SK-N-SH (cell line): ENCODE measurements at regions not wholly inside any gene's neighbourhood (a gene's known extent, or its start where the extent isn't known, plus 50 kb on each side); places are given as distances from the start of the nearest gene placed in this dataset.

ENCODE experiments used
- CTCF ChIA-PET: fragments of 300-600, 350-600 bp; formaldehyde crosslinking; extraction: SDS; loops from one replicate; lab custom pipeline; 2021; lab: Yijun Ruan, JAX
- POLR2A ChIA-PET: fragments of 350-600 bp; sonication (Branson Sonifier 250); formaldehyde crosslinking; extraction: SDS; loops from one replicate; lab custom pipeline; 2020; ENCODE audit warnings: antibody characterized with exemption, inconsistent platforms; lab: Yijun Ruan, JAX
- DNase-seq: peaks from one replicate; pipeline ENCODE4 v3.0.0; 2012
- H2AFZ ChIP-seq: fragments of 200-600 bp; sonication (generic); 2 replicates; pipeline ENCODE4 v1.8.1; 2016; ENCODE audit warnings: antibody characterized with exemption, mild to moderate bottlenecking, low read depth
- H3F3A ChIP-seq: fragments of 200-600 bp; sonication (generic); replicated peaks from 2 replicates; pipeline ENCODE3; 2016; ENCODE audit warnings: antibody characterized with exemption, mild to moderate bottlenecking; ENCODE audit not compliant: insufficient read depth
- H3K27ac ChIP-seq, 2 experiments: fragments of 200-500 bp in 1 of 2; fragments of 200-600 bp in 1 of 2; sonication (Bioruptor generic) in 1 of 2; sonication (generic), shearing (Covaris generic) in 1 of 2; 2 replicates each; pipeline versions ENCODE4 v1.5.1 to v1.6.1; 2014 to 2016; ENCODE audit warnings: low read depth in 2 of 2, inconsistent platforms in 1 of 2, low read length in 1 of 2, mild to moderate bottlenecking in 1 of 2, mixed read lengths in 1 of 2
- H3K27me3 ChIP-seq: fragments of 200-600 bp; sonication (generic), shearing (Covaris generic); 2 replicates; pipeline ENCODE4 v1.6.1; 2016; ENCODE audit warnings: mixed run types; ENCODE audit not compliant: insufficient read depth
- H3K36me3 ChIP-seq, 2 experiments: fragments of 200-500 bp in 1 of 2; fragments of 200-600 bp in 1 of 2; sonication (Bioruptor generic) in 1 of 2; sonication (generic) in 1 of 2; replicated peaks in 1 of 2; 2 replicates each; pipeline versions ENCODE3 to v1.5.1; 2014 to 2016; ENCODE audit warnings: low read length in 1 of 2, mild to moderate bottlenecking in 1 of 2; ENCODE audit not compliant: insufficient read depth in 2 of 2, control insufficient read depth in 1 of 2
- H3K4me1 ChIP-seq, 2 experiments: fragments of 200-500 bp in 1 of 2; fragments of 200-600 bp in 1 of 2; sonication (Bioruptor generic) in 1 of 2; sonication (generic), shearing (Covaris generic) in 1 of 2; 2 replicates each; pipeline versions ENCODE4 v1.5.1 to v1.6.1; 2014 to 2016; ENCODE audit warnings: low read depth in 1 of 2, low read length in 1 of 2, mixed run types in 1 of 2; ENCODE audit not compliant: insufficient read depth in 2 of 2, control insufficient read depth in 1 of 2
- H3K4me2 ChIP-seq: fragments of 200-600 bp; sonication (generic), shearing (Covaris generic); 2 replicates; pipeline ENCODE4 v1.6.1; 2017; ENCODE audit warnings: mixed run types
- H3K4me3 ChIP-seq, 2 experiments: fragments of 200-500 bp in 1 of 2; fragments of 200-600 bp in 1 of 2; sonication (Bioruptor generic) in 1 of 2; sonication (generic), shearing (Covaris generic) in 1 of 2; 2 replicates each; pipeline versions ENCODE4 v1.5.1 to v1.8.1; 2014 to 2016; ENCODE audit warnings: low read depth in 2 of 2, inconsistent platforms in 1 of 2, low read length in 1 of 2, mild to moderate bottlenecking in 1 of 2, mixed read lengths in 1 of 2, moderate library complexity in 1 of 2
- H3K79me2 ChIP-seq: fragments of 200-600 bp; sonication (generic); 2 replicates; pipeline ENCODE4 v1.8.1; 2017; ENCODE audit warnings: mild to moderate bottlenecking; ENCODE audit not compliant: insufficient read depth
- H3K9ac ChIP-seq: fragments of 200-600 bp; sonication (generic); 2 replicates; pipeline ENCODE4 v1.6.1; 2017; ENCODE audit warnings: mixed run types
- H3K9me2 ChIP-seq: fragments of 200-600 bp; sonication (generic); 2 replicates; pipeline ENCODE4 v1.6.1; 2017; ENCODE audit warnings: mixed run types
- H3K9me3 ChIP-seq: fragments of 200-600 bp; sonication (generic); 2 replicates; pipeline ENCODE4 v1.6.1; 2017; ENCODE audit warnings: mixed run types, mild to moderate bottlenecking, moderate library complexity
- H4K20me1 ChIP-seq: fragments of 200-600 bp; sonication (generic); 2 replicates; pipeline ENCODE4 v1.6.1; 2017; ENCODE audit warnings: mild to moderate bottlenecking, mixed run types; ENCODE audit not compliant: insufficient read depth
- CTCF ChIP-seq: fragments of 200-600 bp; sonication (generic); IDR thresholded peaks from 2 replicates; pipeline ENCODE4 v1.6.1; 2017; ENCODE audit warnings: antibody characterized with exemption, mild to moderate bottlenecking, moderate library complexity
- ELF1 ChIP-seq: IDR thresholded peaks from 2 replicates; pipeline ENCODE4 v1.4.0; 2012
- EZH2phosphoT487 ChIP-seq: fragments of 200-600 bp; sonication (generic); IDR thresholded peaks from 2 replicates; pipeline ENCODE4 v1.6.1; 2017; ENCODE audit warnings: low read depth, mixed run types, mild to moderate bottlenecking, antibody characterized with exemption, moderate library complexity, borderline replicate concordance
- FOXJ3 ChIP-seq: sonication (generic); formaldehyde crosslinking; IDR thresholded peaks from 2 replicates; pipeline ENCODE4 v1.5.1; 2020; ENCODE audit warnings: mild to moderate bottlenecking, missing genetic modification reagents
- FOXM1 ChIP-seq: IDR thresholded peaks from 2 replicates; pipeline ENCODE4 v1.4.0; 2012; ENCODE audit warnings: low read depth, mild to moderate bottlenecking
- GABPA ChIP-seq: IDR thresholded peaks from 2 replicates; pipeline ENCODE4 v1.4.0; 2012; ENCODE audit warnings: low read depth, mild to moderate bottlenecking
- GATA2 ChIP-seq: sonication (generic); formaldehyde crosslinking; IDR thresholded peaks from 2 replicates; pipeline ENCODE4 v1.5.0; 2020; ENCODE audit warnings: mild to moderate bottlenecking, missing genetic modification reagents
- MXI1 ChIP-seq: IDR thresholded peaks from 2 replicates; pipeline ENCODE4 v1.6.1; 2012; ENCODE audit warnings: mild to moderate bottlenecking, low read depth, low read length, improper control_type of control experiment
- POLR2AphosphoS5 ChIP-seq: IDR thresholded peaks from 2 replicates; pipeline ENCODE4 v1.6.1; 2012; ENCODE audit warnings: low read depth, low read length
- RAD21 ChIP-seq: IDR thresholded peaks from 2 replicates; pipeline ENCODE4 v1.6.1; 2012; ENCODE audit warnings: mild to moderate bottlenecking, low read length
- RCOR1 ChIP-seq: fragments of 150-350 bp; IDR thresholded peaks from 2 replicates; pipeline ENCODE4 v1.6.1; 2017; ENCODE audit warnings: antibody characterized with exemption, low read length
- REST ChIP-seq: IDR thresholded peaks from 2 replicates; pipeline ENCODE4 v1.6.1; 2012; ENCODE audit warnings: mild to moderate bottlenecking, low read depth, low read length, moderate library complexity
- RFX5 ChIP-seq: IDR thresholded peaks from 2 replicates; pipeline ENCODE4 v1.6.1; 2012; ENCODE audit warnings: mild to moderate bottlenecking, improper control_type of control experiment, low read length
- RXRA ChIP-seq: IDR thresholded peaks from 2 replicates; pipeline ENCODE4 v1.4.0; 2012; ENCODE audit warnings: low read depth, mild to moderate bottlenecking, borderline replicate concordance
- SIN3A ChIP-seq: IDR thresholded peaks from 2 replicates; pipeline ENCODE4 v1.6.1; 2012; ENCODE audit warnings: low read depth, mild to moderate bottlenecking, low read length, moderate library complexity, borderline replicate concordance
- SMC3 ChIP-seq: IDR thresholded peaks from 2 replicates; pipeline ENCODE4 v1.6.1; 2012; ENCODE audit warnings: low read depth, low read length, improper control_type of control experiment
- TCF12 ChIP-seq: IDR thresholded peaks from 2 replicates; pipeline ENCODE4 v1.4.0; 2012
- USF2 ChIP-seq: fragments of 150-350 bp; IDR thresholded peaks from 2 replicates; pipeline ENCODE4 v1.6.1; 2017; ENCODE audit warnings: antibody characterized with exemption, low read length, low read depth, borderline replicate concordance
- WGBS: methylation state at CpG from one replicate; pipeline ENCODE4 v1.1.6; 2017; ENCODE audit warnings: low lambda C conversion rate; 5-methylcytosine and 5-hydroxymethylcytosine counted together
- TF ChIP-seq, protein P1 (sequence below): IDR thresholded peaks from 2 replicates; pipeline ENCODE4 v1.4.0; 2012; ENCODE audit warnings: low read depth
- TF ChIP-seq, protein P2 (sequence below): fragments of 150-350 bp; IDR thresholded peaks from 2 replicates; pipeline ENCODE4 v1.6.1; 2016; ENCODE audit warnings: mild to moderate bottlenecking, low read depth, low read length
- TF ChIP-seq, protein P3 (sequence below): IDR thresholded peaks from 2 replicates; pipeline ENCODE4 v1.4.0; 2012; ENCODE audit warnings: low read depth, borderline replicate concordance

GRCh38 chr10:10350050-10350449, 667.6 kb upstream of the CELF2 start:
- Histone ChIP-seq H3K4me1 (no peaks in the 10 kb centered on the region), H3K9ac (no peak overlapping the region), H4K20me1 (no peaks in the 10 kb centered on the region), H3F3A (no peaks in the 10 kb centered on the region), H3K36me3 (no peaks in the 10 kb centered on the region), H3K27ac (no peak overlapping the region), H2AFZ (no peak overlapping the region), H3K4me3 (no peak overlapping the region), H3K4me2 (no peak overlapping the region), H3K27me3 (no peaks in the 10 kb centered on the region), H3K79me2 (no peaks in the 10 kb centered on the region), H3K9me2 (no peaks in the 10 kb centered on the region), H3K9me3 (no peaks in the 10 kb centered on the region)
- ChIA-PET CTCF (no interaction called here), POLR2A (no interaction called here)
- 12% methylated on average over 2 of the region's 2 CpGs for WGBS
- no peak for DNase-seq
- no peak for TF ChIP-seq USF2
- TF ChIP-seq ELF1: no peak
- no peak for TF ChIP-seq TCF12
- TF ChIP-seq, protein P1, sequence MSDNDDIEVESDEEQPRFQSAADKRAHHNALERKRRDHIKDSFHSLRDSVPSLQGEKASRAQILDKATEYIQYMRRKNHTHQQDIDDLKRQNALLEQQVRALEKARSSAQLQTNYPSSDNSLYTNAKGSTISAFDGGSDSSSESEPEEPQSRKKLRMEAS: no peak
- TF ChIP-seq FOXM1: no peak
- TF ChIP-seq, protein P2, sequence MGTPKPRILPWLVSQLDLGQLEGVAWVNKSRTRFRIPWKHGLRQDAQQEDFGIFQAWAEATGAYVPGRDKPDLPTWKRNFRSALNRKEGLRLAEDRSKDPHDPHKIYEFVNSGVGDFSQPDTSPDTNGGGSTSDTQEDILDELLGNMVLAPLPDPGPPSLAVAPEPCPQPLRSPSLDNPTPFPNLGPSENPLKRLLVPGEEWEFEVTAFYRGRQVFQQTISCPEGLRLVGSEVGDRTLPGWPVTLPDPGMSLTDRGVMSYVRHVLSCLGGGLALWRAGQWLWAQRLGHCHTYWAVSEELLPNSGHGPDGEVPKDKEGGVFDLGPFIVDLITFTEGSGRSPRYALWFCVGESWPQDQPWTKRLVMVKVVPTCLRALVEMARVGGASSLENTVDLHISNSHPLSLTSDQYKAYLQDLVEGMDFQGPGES: no peak
- TF ChIP-seq EZH2phosphoT487: no peak
- no peak for TF ChIP-seq RXRA
- no peak for TF ChIP-seq GABPA
- no peak for TF ChIP-seq SMC3
- no peak for TF ChIP-seq FOXJ3 (CRISPR knock-in tag)
- no peak for TF ChIP-seq SIN3A
- no peak for TF ChIP-seq RAD21
- TF ChIP-seq CTCF: no peak
- TF ChIP-seq RFX5: no peak

DNA sequence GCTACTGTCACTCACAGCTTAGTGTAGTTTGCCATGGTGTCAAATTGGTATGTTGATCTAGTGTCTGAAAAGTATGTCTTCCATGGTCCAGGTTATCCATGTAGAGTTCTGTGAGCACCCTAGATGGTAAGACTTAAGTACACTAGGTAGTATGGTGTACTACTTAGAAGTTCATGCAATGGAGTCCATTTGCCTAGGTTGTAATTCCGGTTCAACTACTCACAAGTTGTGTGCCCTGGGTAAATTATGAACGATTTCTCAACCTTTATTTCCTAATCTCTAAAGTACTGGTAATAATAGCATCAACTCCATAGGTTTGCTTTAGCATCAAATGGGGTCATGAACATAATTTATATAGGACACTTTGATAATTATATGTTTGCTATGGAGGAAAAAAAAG, 666.2 kb upstream of the CELF2 start:
- no peak overlapping the region for H3K4me3 ChIP-seq
- CTCF ChIA-PET: no interaction called here
- no peaks in the 10 kb centered on the region for H3K9me3 ChIP-seq
- H3K27ac ChIP-seq: no peak overlapping the region
- H2AFZ ChIP-seq: no peak overlapping the region
- no peaks in the 10 kb centered on the region for H3F3A ChIP-seq
- H3K36me3 ChIP-seq: no peaks in the 10 kb centered on the region
- no peaks in the 10 kb centered on the region for H3K4me1 ChIP-seq
- H3K9me2 ChIP-seq: no peaks in the 10 kb centered on the region
- no peak for DNase-seq
- no peak for TF ChIP-seq REST
- TF ChIP-seq MXI1: no peak
- TF ChIP-seq RCOR1: no peak
- TF ChIP-seq POLR2AphosphoS5: no peak
- TF ChIP-seq, protein P3, sequence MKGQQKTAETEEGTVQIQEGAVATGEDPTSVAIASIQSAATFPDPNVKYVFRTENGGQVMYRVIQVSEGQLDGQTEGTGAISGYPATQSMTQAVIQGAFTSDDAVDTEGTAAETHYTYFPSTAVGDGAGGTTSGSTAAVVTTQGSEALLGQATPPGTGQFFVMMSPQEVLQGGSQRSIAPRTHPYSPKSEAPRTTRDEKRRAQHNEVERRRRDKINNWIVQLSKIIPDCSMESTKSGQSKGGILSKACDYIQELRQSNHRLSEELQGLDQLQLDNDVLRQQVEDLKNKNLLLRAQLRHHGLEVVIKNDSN: no peak
- TF ChIP-seq ELF1: no peak
- no peak for TF ChIP-seq GATA2 (CRISPR knock-in tag)
- no peaks in the 10 kb centered on the region for H4K20me1 ChIP-seq
- POLR2A ChIA-PET: no interaction called here
- H3K27me3 ChIP-seq: no peaks in the 10 kb centered on the region
- no peak overlapping the region for H3K9ac ChIP-seq
- no peaks in the 10 kb centered on the region for H3K79me2 ChIP-seq
- H3K4me2 ChIP-seq: no peak overlapping the region
- 15% methylated on average over 2 of the region's 2 CpGs for WGBS
